ENCODE measurements at regions not wholly inside any gene's neighbourhood (a gene's known extent, or its start where the extent isn't known, plus 50 kb on each side); places are given as distances from the start of the nearest gene placed in this dataset.
"Not testable (repeated sequence)": the region's sequence is repeated elsewhere in the genome, so short reads cannot be mapped to it uniquely, and the experiment has no call there.

DNA sequence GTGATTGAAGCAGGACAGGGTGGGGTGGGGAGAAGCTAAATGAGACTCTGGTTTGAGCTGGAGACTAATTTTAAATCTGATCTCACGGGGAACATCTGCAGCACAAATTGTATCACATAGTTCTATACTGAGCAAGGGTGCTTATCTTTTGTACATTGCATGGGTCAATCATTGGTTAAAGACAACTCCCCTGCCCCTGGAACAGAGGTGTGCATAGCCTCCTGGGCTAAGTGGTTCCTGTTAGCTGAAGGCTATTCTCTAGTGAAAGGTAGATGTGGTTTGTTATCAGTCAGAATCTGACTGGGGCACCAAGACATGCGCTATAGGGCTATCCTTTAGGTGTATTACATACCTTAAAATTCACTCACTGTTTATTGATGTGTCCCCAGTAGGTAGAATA lies 103.9 kb upstream of the KITLG start:
- Histone ChIP-seq H3K9me2 (replicated peaks; ENCODE audit: control insufficient read depth, low read length) (no peaks in the 10 kb centered on the region), H3K4me1 (ENCODE audit: control insufficient read depth, low read length) (no peaks in the 10 kb centered on the region), H3K27me3 (ENCODE audit: control insufficient read depth, low read length) (no peaks in the 10 kb centered on the region), H3K36me3 (ENCODE audit: control insufficient read depth, low read length) (no peaks in the 10 kb centered on the region), H3K4me2 (ENCODE audit: low read length) (no peak overlapping the region), H3K4me3 (ENCODE audit: low read length) (no peak overlapping the region), H3K79me2 (ENCODE audit: control insufficient read depth, low read length) (no peaks in the 10 kb centered on the region), H3F3A (ENCODE audit: control insufficient read depth, insufficient read depth) (no peaks in the 10 kb centered on the region), H3K27ac (ENCODE audit: low read depth, low read length) (no peak overlapping the region), H3K9me3 (ENCODE audit: control insufficient read depth, insufficient read depth, low read length) (no peaks in the 10 kb centered on the region), H4K20me1 (ENCODE audit: control insufficient read depth, insufficient read depth, low read depth, low read length) (no peaks in the 10 kb centered on the region)
- TF ChIP-seq, protein P1, sequence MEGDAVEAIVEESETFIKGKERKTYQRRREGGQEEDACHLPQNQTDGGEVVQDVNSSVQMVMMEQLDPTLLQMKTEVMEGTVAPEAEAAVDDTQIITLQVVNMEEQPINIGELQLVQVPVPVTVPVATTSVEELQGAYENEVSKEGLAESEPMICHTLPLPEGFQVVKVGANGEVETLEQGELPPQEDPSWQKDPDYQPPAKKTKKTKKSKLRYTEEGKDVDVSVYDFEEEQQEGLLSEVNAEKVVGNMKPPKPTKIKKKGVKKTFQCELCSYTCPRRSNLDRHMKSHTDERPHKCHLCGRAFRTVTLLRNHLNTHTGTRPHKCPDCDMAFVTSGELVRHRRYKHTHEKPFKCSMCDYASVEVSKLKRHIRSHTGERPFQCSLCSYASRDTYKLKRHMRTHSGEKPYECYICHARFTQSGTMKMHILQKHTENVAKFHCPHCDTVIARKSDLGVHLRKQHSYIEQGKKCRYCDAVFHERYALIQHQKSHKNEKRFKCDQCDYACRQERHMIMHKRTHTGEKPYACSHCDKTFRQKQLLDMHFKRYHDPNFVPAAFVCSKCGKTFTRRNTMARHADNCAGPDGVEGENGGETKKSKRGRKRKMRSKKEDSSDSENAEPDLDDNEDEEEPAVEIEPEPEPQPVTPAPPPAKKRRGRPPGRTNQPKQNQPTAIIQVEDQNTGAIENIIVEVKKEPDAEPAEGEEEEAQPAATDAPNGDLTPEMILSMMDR (IDR thresholded peaks at IDR 0.05; ENCODE audit: low read depth, low read length, poor library complexity, severe bottlenecking) = no peak
- no peak for TF ChIP-seq EZH2phosphoT487 (IDR thresholded peaks at IDR 0.05; ENCODE audit: borderline replicate concordance, low read length)

DNA sequence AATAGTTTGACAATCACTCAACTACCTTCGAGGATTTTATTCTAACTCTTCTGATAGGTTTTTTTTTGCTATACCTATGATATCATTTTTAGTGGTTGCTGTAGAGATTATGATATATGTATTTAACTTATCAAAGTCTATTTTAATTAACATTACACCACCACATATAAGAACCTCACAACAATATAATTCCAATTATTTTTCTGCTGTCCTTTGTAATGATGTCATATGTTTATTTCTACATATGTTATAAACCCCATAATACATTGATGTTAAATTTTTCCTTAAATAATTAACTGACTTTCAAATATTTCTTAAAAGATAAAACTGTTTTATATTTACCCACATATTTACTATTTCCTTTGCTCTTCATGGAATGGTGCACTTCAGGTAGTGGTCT lies 103.4 kb upstream of the KITLG start:
- Histone ChIP-seq H3K9me2 (replicated peaks; ENCODE audit: control insufficient read depth, low read length) (no peaks in the 10 kb centered on the region), H3K4me1 (ENCODE audit: control insufficient read depth, low read length) (no peaks in the 10 kb centered on the region), H3K36me3 (ENCODE audit: control insufficient read depth, low read length) (no peaks in the 10 kb centered on the region), H3F3A (ENCODE audit: control insufficient read depth, insufficient read depth) (no peaks in the 10 kb centered on the region), H3K79me2 (ENCODE audit: control insufficient read depth, low read length) (no peaks in the 10 kb centered on the region), H3K27ac (ENCODE audit: low read depth, low read length) (no peak overlapping the region), H3K27me3 (ENCODE audit: control insufficient read depth, low read length) (no peaks in the 10 kb centered on the region), H4K20me1 (ENCODE audit: control insufficient read depth, insufficient read depth, low read depth, low read length) (no peaks in the 10 kb centered on the region), H3K4me2 (ENCODE audit: low read length) (no peak overlapping the region), H3K4me3 (ENCODE audit: low read length) (no peak overlapping the region), H3K9me3 (ENCODE audit: control insufficient read depth, insufficient read depth, low read length) (no peaks in the 10 kb centered on the region)
- TF ChIP-seq EZH2phosphoT487 (IDR thresholded peaks at IDR 0.05; ENCODE audit: borderline replicate concordance, low read length) = no peak
- TF ChIP-seq, protein P1 (IDR thresholded peaks at IDR 0.05; ENCODE audit: low read depth, low read length, poor library complexity, severe bottlenecking) = no peak

DNA sequence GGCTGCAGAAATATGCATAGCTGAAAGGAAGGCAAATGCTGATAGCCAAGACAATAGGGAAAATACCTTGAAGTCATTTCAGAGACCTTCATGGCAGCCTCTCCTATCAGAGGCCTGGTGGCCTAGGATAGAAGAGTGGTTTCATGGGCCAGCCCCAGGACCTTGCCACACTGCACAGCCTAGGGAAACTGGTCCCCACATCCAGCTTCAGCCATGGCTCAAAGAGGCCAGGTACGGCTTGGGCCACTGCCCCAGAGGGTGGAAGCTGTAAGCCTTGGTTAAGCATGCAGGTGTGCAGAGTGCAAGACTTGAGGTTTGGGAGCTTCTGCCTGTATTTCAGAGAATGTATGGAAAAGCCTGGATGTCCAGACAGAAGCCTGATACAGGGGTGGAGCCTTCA lies 101.0 kb upstream of the KITLG start:
- TF ChIP-seq, protein P1 (IDR thresholded peaks at IDR 0.05; ENCODE audit: low read depth, low read length, poor library complexity, severe bottlenecking) = no peak
- TF ChIP-seq EZH2phosphoT487 (IDR thresholded peaks at IDR 0.05; ENCODE audit: borderline replicate concordance, low read length) = no peak
- no peaks in the 10 kb centered on the region for H3K9me3 ChIP-seq (ENCODE audit: control insufficient read depth, insufficient read depth, low read length)
- H3K36me3 ChIP-seq (ENCODE audit: control insufficient read depth, low read length) = no peaks in the 10 kb centered on the region
- no peak overlapping the region for H3K4me2 ChIP-seq (ENCODE audit: low read length)
- no peaks in the 10 kb centered on the region for H3K4me1 ChIP-seq (ENCODE audit: control insufficient read depth, low read length)
- no peak overlapping the region for H3K27ac ChIP-seq (ENCODE audit: low read depth, low read length)
- no peaks in the 10 kb centered on the region for H3F3A ChIP-seq (ENCODE audit: control insufficient read depth, insufficient read depth)
- no peaks in the 10 kb centered on the region for H3K79me2 ChIP-seq (ENCODE audit: control insufficient read depth, low read length)
- no peaks in the 10 kb centered on the region for H4K20me1 ChIP-seq (ENCODE audit: control insufficient read depth, insufficient read depth, low read depth, low read length)
- no peaks in the 10 kb centered on the region for H3K9me2 ChIP-seq (replicated peaks; ENCODE audit: control insufficient read depth, low read length)
- no peaks in the 10 kb centered on the region for H3K27me3 ChIP-seq (ENCODE audit: control insufficient read depth, low read length)
- no peak overlapping the region for H3K4me3 ChIP-seq (ENCODE audit: low read length)

DNA sequence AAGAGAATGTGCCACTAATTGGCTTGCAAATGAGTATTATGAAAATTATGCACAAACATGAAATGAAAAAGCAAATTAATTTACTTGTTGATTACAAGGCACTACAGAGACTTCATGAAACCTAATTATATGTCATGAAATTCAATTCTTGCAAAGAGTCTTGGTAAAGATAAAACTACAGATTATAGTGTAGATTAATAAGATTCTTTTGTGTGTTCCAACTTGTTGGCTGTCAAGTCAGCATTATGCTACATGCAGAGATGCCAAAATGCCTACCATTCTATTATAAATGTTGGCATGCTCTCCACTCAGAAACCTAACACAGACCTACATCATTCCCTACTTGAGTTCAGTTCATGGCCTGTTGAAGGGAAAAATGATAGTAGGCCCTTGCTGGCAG lies 97.2 kb upstream of the KITLG start:
- H3K9me2 ChIP-seq (replicated peaks; ENCODE audit: control insufficient read depth, low read length) = no peaks in the 10 kb centered on the region
- no peaks in the 10 kb centered on the region for H3F3A ChIP-seq (ENCODE audit: control insufficient read depth, insufficient read depth)
- no peak overlapping the region for H3K4me3 ChIP-seq (ENCODE audit: low read length)
- TF ChIP-seq EZH2phosphoT487 (IDR thresholded peaks at IDR 0.05; ENCODE audit: borderline replicate concordance, low read length) = no peak
- TF ChIP-seq, protein P1 (IDR thresholded peaks at IDR 0.05; ENCODE audit: low read depth, low read length, poor library complexity, severe bottlenecking) = no peak
- no peaks in the 10 kb centered on the region for H4K20me1 ChIP-seq (ENCODE audit: control insufficient read depth, insufficient read depth, low read depth, low read length)
- H3K9me3 ChIP-seq (ENCODE audit: control insufficient read depth, insufficient read depth, low read length) = no peaks in the 10 kb centered on the region
- no peak overlapping the region for H3K4me2 ChIP-seq (ENCODE audit: low read length)
- H3K36me3 ChIP-seq (ENCODE audit: control insufficient read depth, low read length) = no peaks in the 10 kb centered on the region
- H3K27me3 ChIP-seq (ENCODE audit: control insufficient read depth, low read length) = no peaks in the 10 kb centered on the region
- no peak overlapping the region for H3K27ac ChIP-seq (ENCODE audit: low read depth, low read length)
- H3K79me2 ChIP-seq (ENCODE audit: control insufficient read depth, low read length) = no peaks in the 10 kb centered on the region
- H3K4me1 ChIP-seq (ENCODE audit: control insufficient read depth, low read length) = no peaks in the 10 kb centered on the region

DNA sequence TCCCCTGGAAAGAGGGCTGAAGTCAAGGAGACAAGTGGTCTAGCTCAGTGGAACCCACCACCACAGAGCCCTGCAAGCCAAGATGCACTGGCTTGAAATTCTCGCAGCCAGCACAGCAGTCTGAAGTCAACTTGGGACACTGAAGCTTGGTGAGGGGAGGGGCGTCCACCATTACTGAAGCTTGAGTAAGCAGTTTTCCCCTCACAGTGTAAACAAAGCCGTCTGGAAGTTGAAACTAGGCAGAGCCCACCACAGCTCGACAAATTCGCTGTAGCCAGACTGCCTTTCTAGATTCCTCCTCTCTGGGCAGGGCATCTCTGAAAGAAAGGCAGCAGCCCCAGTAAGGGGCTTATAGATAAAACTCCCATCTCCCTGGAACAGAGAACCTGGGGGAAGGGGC lies 87.3 kb upstream of the KITLG start:
- not testable (repeated sequence) for H3K79me2 ChIP-seq (ENCODE audit: control insufficient read depth, low read length); H4K20me1 ChIP-seq (ENCODE audit: control insufficient read depth, insufficient read depth, low read depth, low read length); H3K4me3 ChIP-seq (ENCODE audit: low read length); H3K36me3 ChIP-seq (ENCODE audit: control insufficient read depth, low read length); H3K27me3 ChIP-seq (ENCODE audit: control insufficient read depth, low read length); H3K4me1 ChIP-seq (ENCODE audit: control insufficient read depth, low read length); H3K27ac ChIP-seq (ENCODE audit: low read depth, low read length); H3K9me2 ChIP-seq (replicated peaks; ENCODE audit: control insufficient read depth, low read length); H3F3A ChIP-seq (ENCODE audit: control insufficient read depth, insufficient read depth); H3K4me2 ChIP-seq (ENCODE audit: low read length); H3K9me3 ChIP-seq (ENCODE audit: control insufficient read depth, insufficient read depth, low read length)

Measured in DOHH2 (cell line).